H9 (cell line): ENCODE measurements at regions not wholly inside any gene's neighbourhood (a gene's known extent, or its start where the extent isn't known, plus 50 kb on each side); places are given as distances from the start of the nearest gene placed in this dataset.

Experiments used
- DNase-seq: peaks from one replicate; pipeline ENCODE4 v3.0.0-alpha.2; 2017
- H2AFZ ChIP-seq: one replicate; pipeline ENCODE4 v1.6.1; 2013; ENCODE audit warnings: mild to moderate bottlenecking, low read length, control low read depth, moderate library complexity
- H2AK5ac ChIP-seq: 2 replicates; pipeline ENCODE4 v1.6.1; 2013; ENCODE audit warnings: low read length, control low read depth, mixed read lengths; ENCODE audit not compliant: insufficient read length
- H2BK120ac ChIP-seq: one replicate; pipeline ENCODE4 v1.6.1; 2013; ENCODE audit warnings: low read depth, mild to moderate bottlenecking, low read length, control low read depth, inconsistent platforms; ENCODE audit not compliant: poor library complexity, severe bottlenecking
- H2BK12ac ChIP-seq: 2 replicates; pipeline ENCODE4 v1.6.1; 2013; ENCODE audit warnings: low read length, control low read depth, mixed read lengths, low read depth; ENCODE audit not compliant: insufficient read length
- H2BK15ac ChIP-seq: 2 replicates; pipeline ENCODE4 v1.6.1; 2013; ENCODE audit warnings: low read depth, low read length, control low read depth
- H2BK20ac ChIP-seq: one replicate; pipeline ENCODE4 v1.6.1; 2013; ENCODE audit warnings: low read depth, mild to moderate bottlenecking, low read length, control low read depth, inconsistent platforms; ENCODE audit not compliant: poor library complexity, severe bottlenecking
- H2BK5ac ChIP-seq: 2 replicates; pipeline ENCODE4 v1.6.1; 2013; ENCODE audit warnings: low read length, control low read depth, mixed read lengths; ENCODE audit not compliant: insufficient read length
- H3K14ac ChIP-seq: 2 replicates; pipeline ENCODE4 v1.6.1; 2013; ENCODE audit warnings: low read length, control low read depth; ENCODE audit not compliant: insufficient read depth
- H3K18ac ChIP-seq: 2 replicates; pipeline ENCODE4 v1.6.1; 2013; ENCODE audit warnings: low read depth, mild to moderate bottlenecking, mixed read lengths, low read length, control low read depth; ENCODE audit not compliant: insufficient read length
- H3K23ac ChIP-seq: 2 replicates; pipeline ENCODE4 v1.6.1; 2013; ENCODE audit warnings: low read length, control low read depth, mixed read lengths, low read depth; ENCODE audit not compliant: insufficient read length
- H3K23me2 ChIP-seq: 2 replicates; pipeline ENCODE4 v1.6.1; 2013; ENCODE audit warnings: low read depth, mild to moderate bottlenecking, mixed read lengths, low read length, control low read depth; ENCODE audit not compliant: insufficient read length, poor library complexity, severe bottlenecking
- H3K27ac ChIP-seq: 2 replicates; pipeline ENCODE4 v1.5.1; 2013; ENCODE audit warnings: low read length, control low read depth, mixed read lengths, low read depth; ENCODE audit not compliant: insufficient read length
- H3K27me3 ChIP-seq: 2 replicates; pipeline ENCODE4 v1.6.1; 2013; ENCODE audit warnings: low read length, control low read depth, inconsistent platforms; ENCODE audit not compliant: insufficient read depth
- H3K4ac ChIP-seq: 2 replicates; pipeline ENCODE4 v1.6.1; 2013; ENCODE audit warnings: low read depth, mild to moderate bottlenecking, control low read depth, inconsistent platforms, low read length, moderate library complexity
- H3K4me1 ChIP-seq: 2 replicates; pipeline ENCODE4 v1.6.1; 2013; ENCODE audit warnings: low read length, control low read depth, inconsistent platforms; ENCODE audit not compliant: insufficient read depth
- H3K4me2 ChIP-seq: 2 replicates; pipeline ENCODE4 v1.6.1; 2013; ENCODE audit warnings: low read length, control low read depth, mixed read lengths; ENCODE audit not compliant: insufficient read length, insufficient read depth
- H3K56ac ChIP-seq: 2 replicates; pipeline ENCODE4 v1.6.1; 2013; ENCODE audit warnings: low read depth, mild to moderate bottlenecking, mixed read lengths, low read length, control low read depth; ENCODE audit not compliant: insufficient read length
- H3K79me1 ChIP-seq: 2 replicates; pipeline ENCODE4 v1.6.1; 2013; ENCODE audit warnings: low read depth, mild to moderate bottlenecking, moderate library complexity, low read length, control low read depth, inconsistent platforms; ENCODE audit not compliant: insufficient read depth, poor library complexity, severe bottlenecking
- H3K79me2 ChIP-seq: 2 replicates; pipeline ENCODE4 v1.6.1; 2013; ENCODE audit warnings: low read length, control low read depth, inconsistent platforms; ENCODE audit not compliant: insufficient read depth
- H3K9ac ChIP-seq: 2 replicates; pipeline ENCODE4 v1.6.1; 2013; ENCODE audit warnings: low read length, control low read depth, mixed read lengths; ENCODE audit not compliant: insufficient read length; ENCODE audit errors: extremely low read depth
- H3K9me3 ChIP-seq: one replicate; pipeline ENCODE4 v1.6.1; 2013; ENCODE audit warnings: low read depth, low read length, inconsistent platforms; ENCODE audit not compliant: control insufficient read depth
- H3T11ph ChIP-seq: one replicate; pipeline ENCODE4 v1.6.1; 2013; ENCODE audit warnings: mild to moderate bottlenecking, low read length, control low read depth, inconsistent platforms
- H4K20me1 ChIP-seq: one replicate; pipeline ENCODE4 v1.6.1; 2013; ENCODE audit not compliant: control insufficient read depth, insufficient read length, insufficient read depth
- H4K5ac ChIP-seq: 2 replicates; pipeline ENCODE4 v1.6.1; 2013; ENCODE audit warnings: low read depth, mild to moderate bottlenecking, mixed read lengths, low read length, control low read depth; ENCODE audit not compliant: insufficient read length
- H4K8ac ChIP-seq: replicated peaks from 2 replicates; pipeline ENCODE4 v1.6.1; 2013; ENCODE audit warnings: low read length, control low read depth, mixed read lengths, low read depth; ENCODE audit not compliant: insufficient read length
- H4K91ac ChIP-seq: 2 replicates; pipeline ENCODE4 v1.6.1; 2013; ENCODE audit warnings: low read depth, mild to moderate bottlenecking, moderate library complexity, mixed read lengths, low read length, control low read depth; ENCODE audit not compliant: insufficient read length
- H3K27ac Mint-ChIP-seq, 3 experiments: 2 replicates in 2 of 3; 3 replicates in 1 of 3; pipeline ENCODE4 v1.8.0; 2020 to 2021; ENCODE audit warnings: mixed read lengths in 3 of 3, mild to moderate bottlenecking in 1 of 3, moderate library complexity in 1 of 3
- H3K27me3 Mint-ChIP-seq: 2 replicates; pipeline ENCODE4 v1.8.0; 2021; ENCODE audit warnings: low read depth, mild to moderate bottlenecking, moderate library complexity, mixed read lengths
- H3K36me3 Mint-ChIP-seq, 3 experiments: 2 replicates in 2 of 3; 3 replicates in 1 of 3; pipeline ENCODE4 v1.8.0; 2020 to 2021; ENCODE audit warnings: low read depth in 3 of 3, mixed read lengths in 3 of 3; ENCODE audit not compliant: insufficient read depth in 1 of 3
- H3K4me1 Mint-ChIP-seq, 2 experiments: 2 replicates each; pipeline ENCODE4 v1.8.0; 2020; ENCODE audit warnings: mixed read lengths in 2 of 2
- H3K4me3 Mint-ChIP-seq, 2 experiments: 2 replicates in 1 of 2; 3 replicates in 1 of 2; pipeline ENCODE4 v1.8.0; 2020 to 2021; ENCODE audit warnings: mild to moderate bottlenecking in 2 of 2, mixed read lengths in 2 of 2, moderate library complexity in 1 of 2
- H3K9me3 Mint-ChIP-seq, 2 experiments: 2 replicates in 1 of 2; 3 replicates in 1 of 2; pipeline ENCODE4 v1.8.0; 2020; ENCODE audit warnings: mild to moderate bottlenecking in 2 of 2, mixed read lengths in 2 of 2, moderate library complexity in 1 of 2
- TF ChIP-seq, protein P1 (sequence below): fragments of 200-600 bp; sonication (generic); conservative IDR thresholded peaks from 3 replicates; pipeline ENCODE4 v1.8.0; 2021; ENCODE audit warnings: antibody characterized with exemption, mild to moderate bottlenecking

GRCh38 chr6:80528115-80528514 is 421.6 kb downstream of the BCKDHB start:
- no peaks in the 10 kb centered on the region for H3K36me3 Mint-ChIP-seq
- no peaks in the 10 kb centered on the region for H3K27me3 ChIP-seq

More at GRCh38 chr6:80528115-80528514, 421.6 kb downstream of the BCKDHB start:
- Mint-ChIP-seq H3K27ac (no peak overlapping the region), H3K4me3 (no peak overlapping the region), H3K4me1 (peaks cover 10 to 18% of the 10 kb centered on the region in 2 experiments), H3K9me3 (no peaks in the 10 kb centered on the region), H3K27me3 (no peaks in the 10 kb centered on the region)
- H3K14ac ChIP-seq: no peak overlapping the region
- no peaks in the 10 kb centered on the region for H3K79me2 ChIP-seq
- H3K4ac ChIP-seq: no peak overlapping the region
- no peak overlapping the region for H4K5ac ChIP-seq
- H4K8ac ChIP-seq: no peak overlapping the region
- H3K23me2 ChIP-seq: no peaks in the 10 kb centered on the region
- no peak overlapping the region for H2BK15ac ChIP-seq
- H3K79me1 ChIP-seq: no peaks in the 10 kb centered on the region
- TF ChIP-seq, protein P1, sequence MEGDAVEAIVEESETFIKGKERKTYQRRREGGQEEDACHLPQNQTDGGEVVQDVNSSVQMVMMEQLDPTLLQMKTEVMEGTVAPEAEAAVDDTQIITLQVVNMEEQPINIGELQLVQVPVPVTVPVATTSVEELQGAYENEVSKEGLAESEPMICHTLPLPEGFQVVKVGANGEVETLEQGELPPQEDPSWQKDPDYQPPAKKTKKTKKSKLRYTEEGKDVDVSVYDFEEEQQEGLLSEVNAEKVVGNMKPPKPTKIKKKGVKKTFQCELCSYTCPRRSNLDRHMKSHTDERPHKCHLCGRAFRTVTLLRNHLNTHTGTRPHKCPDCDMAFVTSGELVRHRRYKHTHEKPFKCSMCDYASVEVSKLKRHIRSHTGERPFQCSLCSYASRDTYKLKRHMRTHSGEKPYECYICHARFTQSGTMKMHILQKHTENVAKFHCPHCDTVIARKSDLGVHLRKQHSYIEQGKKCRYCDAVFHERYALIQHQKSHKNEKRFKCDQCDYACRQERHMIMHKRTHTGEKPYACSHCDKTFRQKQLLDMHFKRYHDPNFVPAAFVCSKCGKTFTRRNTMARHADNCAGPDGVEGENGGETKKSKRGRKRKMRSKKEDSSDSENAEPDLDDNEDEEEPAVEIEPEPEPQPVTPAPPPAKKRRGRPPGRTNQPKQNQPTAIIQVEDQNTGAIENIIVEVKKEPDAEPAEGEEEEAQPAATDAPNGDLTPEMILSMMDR: no peak
- H3K9me3 ChIP-seq: no peaks in the 10 kb centered on the region
- H3K4me1 ChIP-seq: peaks cover 6% of the 10 kb centered on the region; the same call in 1 of the 2 replicates
- no peak overlapping the region for H2BK5ac ChIP-seq
- H4K20me1 ChIP-seq: no peaks in the 10 kb centered on the region
- no peak overlapping the region for H3K4me2 ChIP-seq
- no peak overlapping the region for H3K27ac ChIP-seq
- no peak overlapping the region for H2BK120ac ChIP-seq
- no peak overlapping the region for H2BK20ac ChIP-seq
- H2BK12ac ChIP-seq: no peak overlapping the region
- no peak overlapping the region for H3K23ac ChIP-seq
- no peak overlapping the region for H3K56ac ChIP-seq
- H3T11ph ChIP-seq: no peak overlapping the region
- no peak overlapping the region for H4K91ac ChIP-seq
- no peak overlapping the region for H3K9ac ChIP-seq
- no peak for DNase-seq
- H3K18ac ChIP-seq: no peak overlapping the region
- no peak overlapping the region for H2AFZ ChIP-seq
- no peak overlapping the region for H2AK5ac ChIP-seq
